A549 (cell line): ENCODE measurements at regions not wholly inside any gene's neighbourhood (a gene's known extent, or its start where the extent isn't known, plus 50 kb on each side); places are given as distances from the start of the nearest gene placed in this dataset.
A peak's percentile ranks its signal among the peaks of the same experiment; 100 is the strongest.

Source experiments
- ATAC-seq, 2 experiments: fragments of 200-7000 bp in 1 of 2; fragments of >200 bp in 1 of 2; cut with Nextera tagmentation in 1 of 2; cut with Tn5 transposase in 1 of 2; 3 replicates each; pipeline versions ENCODE4 v1.8.0 to v1.9.1; 2018 to 2020; ENCODE audit warnings: mild to moderate bottlenecking in 1 of 2, moderate library complexity in 1 of 2
- CTCF ChIA-PET: fragments of 300-600 bp; sonication (Branson Sonifier 250); formaldehyde crosslinking; extraction: SDS; loops from one replicate; lab custom pipeline; 2021; ENCODE audit warnings: antibody characterized with exemption, inconsistent platforms; lab: Yijun Ruan, JAX
- POLR2A ChIA-PET: fragments of 350-600 bp; formaldehyde crosslinking; extraction: SDS; loops from one replicate; lab custom pipeline; 2021; ENCODE audit warnings: antibody characterized with exemption, inconsistent platforms; lab: Yijun Ruan, JAX
- DNase-seq, 2 experiments: peaks; one replicate each; pipeline versions ENCODE4 v3.0.0 to v3.0.0-alpha.2; 2011 to 2016; ENCODE audit warnings: low read depth in 1 of 2, low spot score in 1 of 2
- FAIRE-seq: peaks from 2 replicates; lab custom pipeline; 2011; peaks lifted over from hg19 to GRCh38; lab: Jason Lieb, UNC
- H3K27ac ChIP-seq, 2 experiments: fragments of >200 bp; sonication (Bioruptor Twin); formaldehyde crosslinking; 3 replicates each; pipeline ENCODE4 v1.5.1; 2016 to 2017
- H3K4me1 ChIP-seq: fragments of >200 bp; sonication (Bioruptor Twin); formaldehyde crosslinking; 3 replicates; pipeline ENCODE4 v1.6.1; 2016
- H3K4me2 ChIP-seq: fragments of >200 bp; sonication (Bioruptor Twin); formaldehyde crosslinking; 3 replicates; pipeline ENCODE4 v1.6.1; 2016
- H3K4me3 ChIP-seq: fragments of >200 bp; sonication (Bioruptor Twin); formaldehyde crosslinking; 3 replicates; pipeline ENCODE4 v1.5.1; 2016
- H3K9me3 ChIP-seq: fragments of >200 bp; sonication (Bioruptor Twin); formaldehyde crosslinking; 3 replicates; pipeline ENCODE4 v1.6.1; 2016
- CHD4 ChIP-seq: fragments of 200-600 bp; sonication (generic); IDR thresholded peaks from 2 replicates; pipeline ENCODE4 v1.6.1; 2016; ENCODE audit warnings: antibody characterized with exemption, mild to moderate bottlenecking, borderline replicate concordance
- CTCF ChIP-seq: fragments of >200 bp; sonication (Bioruptor Twin); formaldehyde crosslinking; IDR thresholded peaks from 3 replicates; pipeline ENCODE4 v1.5.1; 2016
- HDAC2 ChIP-seq: fragments of 200-600 bp; sonication (generic); IDR thresholded peaks from 2 replicates; pipeline ENCODE4 v1.6.1; 2016
- HOXA7 ChIP-seq: fragments of 250-450 bp; sonication (Bioruptor Pico); IDR thresholded peaks from 2 replicates; pipeline ENCODE4 v1.5.0; 2020; ENCODE audit warnings: mild to moderate bottlenecking, moderate library complexity
- JUNB ChIP-seq: fragments of >200 bp; sonication (Bioruptor Twin); formaldehyde crosslinking; IDR thresholded peaks from 2 replicates; pipeline ENCODE4 v1.6.1; 2016
- MAFK ChIP-seq: fragments of 450-650 bp; IDR thresholded peaks from 2 replicates; pipeline ENCODE4 v1.6.1; 2014; ENCODE audit not compliant: partially characterized antibody
- MAZ ChIP-seq: fragments of 150-350 bp; IDR thresholded peaks from 2 replicates; pipeline ENCODE4 v1.6.1; 2014; ENCODE audit warnings: antibody characterized with exemption, low read depth, low read length, borderline replicate concordance
- NFE2L2 ChIP-seq: fragments of 150-350 bp; conservative IDR thresholded peaks from 2 replicates; pipeline ENCODE4 v1.6.1; 2014; ENCODE audit warnings: low read length
- NPAS2 ChIP-seq: fragments of 250-450 bp; sonication (Bioruptor Pico); IDR thresholded peaks from 2 replicates; pipeline ENCODE4 v1.8.0; 2022; ENCODE audit warnings: mild to moderate bottlenecking, moderate library complexity, borderline replicate concordance
- RAD21 ChIP-seq, 2 experiments: fragments of >200 bp in 1 of 2; sonication (Bioruptor Twin) in 1 of 2; formaldehyde crosslinking in 1 of 2; IDR thresholded peaks in 1 of 2; conservative IDR thresholded peaks in 1 of 2; 2 replicates in 1 of 2; 3 replicates in 1 of 2; pipeline ENCODE4 v1.6.1; 2012 to 2018; ENCODE audit warnings: inconsistent platforms in 1 of 2
- SMC3 ChIP-seq: fragments of >200 bp; sonication (Bioruptor Twin); formaldehyde crosslinking; IDR thresholded peaks from 3 replicates; pipeline ENCODE4 v1.6.1; 2018; ENCODE audit warnings: inconsistent platforms
- USF2 ChIP-seq: fragments of 450-650 bp; IDR thresholded peaks from 2 replicates; pipeline ENCODE4 v1.6.1; 2014; ENCODE audit warnings: antibody characterized with exemption
- ZFP36 ChIP-seq: fragments of 450-650 bp; IDR thresholded peaks from 2 replicates; pipeline ENCODE4 v1.6.1; 2014; ENCODE audit warnings: borderline replicate concordance; ENCODE audit not compliant: partially characterized antibody
- ZNF302 ChIP-seq: fragments of 250-450 bp; sonication (Bioruptor Pico); IDR thresholded peaks from 2 replicates; pipeline ENCODE4 v1.9.0; 2021; ENCODE audit warnings: inconsistent platforms, mild to moderate bottlenecking, moderate library complexity
- WGBS: methylation state at CpG from one replicate; pipeline ENCODE4 v1.1.6; 2017; ENCODE audit errors: missing lambda C conversion rate; 5-methylcytosine and 5-hydroxymethylcytosine counted together

- 24% methylated on average over 14 of the region's 15 CpGs for WGBS
- CTCF ChIA-PET, result interaction anchor here (0.6 to 3.7 kb wide), 36 partner anchors 9 to 453 kb away, joined by 3 to 24 read pairs (median 4); partner anchors contain the start of gene PPP1R3C
- DNase-seq, result peak; percentile 22 to 72
- POLR2A ChIA-PET, result interaction anchor here (0.6 kb wide), 1 partner anchor 874 kb away, joined by 3 read pairs; the partner anchor contains the start of gene RPP30
- Histone ChIP-seq H3K4me1 (peaks cover 5% of the 10 kb centered on the region; the same call in 1 of the 3 replicates), H3K27ac (peak overlapping the region; percentile 43 to 61; a peak in 5 of 6 replicates), H3K9me3 (no peaks in the 10 kb centered on the region), H3K4me2 (peak overlapping the region; percentile 74), H3K4me3 (peak overlapping the region; percentile 28; the same call in 2 of the 3 replicates)
- no peak for FAIRE-seq
- peak; percentile 99 to 100 for ATAC-seq
- TF ChIP-seq CTCF, result peak; percentile 65
- peak; percentile 78 for TF ChIP-seq SMC3
- TF ChIP-seq RAD21 (conservative IDR thresholded peaks at IDR 0.05 in 1 of 2, IDR thresholded peaks at IDR 0.05 in 1 of 2), result peak; percentile 88 to 90
- no peak for TF ChIP-seq HDAC2
These were observed 53.0 kb upstream of the TNKS2 start for GRCh38 chr10:91745090-91745831.

- DNase-seq (no peak), FAIRE-seq (no peak), ATAC-seq (no peak)
- POLR2A ChIA-PET, result no interaction called here
- H3K4me3 ChIP-seq, result no peak overlapping the region
- WGBS, result 82% methylated on average over 1 of the region's 1 CpG
- H3K27ac ChIP-seq, result no peak overlapping the region
- H3K4me1 ChIP-seq, result 0 out of 3 replicates have a peak, but pooled peaks cover 5% of the 10 kb centered on the region
- no peak overlapping the region for H3K4me2 ChIP-seq
- H3K9me3 ChIP-seq, result no peaks in the 10 kb centered on the region
- no peak for TF ChIP-seq NPAS2 (CRISPR knock-in tag)
- no peak for TF ChIP-seq NFE2L2
- TF ChIP-seq HDAC2, result no peak
- peak; percentile 76 for TF ChIP-seq MAFK
- no peak for TF ChIP-seq HOXA7
- TF ChIP-seq RAD21 (conservative IDR thresholded peaks at IDR 0.05 in 1 of 2, IDR thresholded peaks at IDR 0.05 in 1 of 2), result no peak
- CTCF ChIA-PET, result interaction anchor here (0.5 to 3.7 kb wide), 7 partner anchors 90 to 353 kb away, joined by 3 to 24 read pairs (median 4); no protein-coding TSS in a partner anchor
These were observed 54.8 kb upstream of the TNKS2 start for GRCh38 chr10:91743465-91743864.

- H3K27ac ChIP-seq, result no peak overlapping the region
- no peak for TF ChIP-seq ZNF302 (CRISPR knock-in tag)
- TF ChIP-seq CTCF, result no peak
- TF ChIP-seq ZFP36, result no peak
- no peak for TF ChIP-seq HOXA7
- no peak for TF ChIP-seq JUNB
- no peak for TF ChIP-seq RAD21 (conservative IDR thresholded peaks at IDR 0.05 in 1 of 2, IDR thresholded peaks at IDR 0.05 in 1 of 2)
- TF ChIP-seq USF2, result no peak
- TF ChIP-seq CHD4, result no peak
- no peak for TF ChIP-seq MAZ
- 0 out of 3 replicates have a peak, but pooled peaks cover 2% of the 10 kb centered on the region for H3K9me3 ChIP-seq
- ChIA-PET CTCF (interaction anchor here (1.1 to 1.2 kb wide), 2 partner anchors 98 to 109 kb away, joined by 3 to 6 read pairs; no protein-coding TSS in a partner anchor), POLR2A (no interaction called here)
- 0 out of 3 replicates have a peak, but pooled peaks cover 5% of the 10 kb centered on the region for H3K4me1 ChIP-seq
- H3K4me3 ChIP-seq, result no peak overlapping the region
- H3K4me2 ChIP-seq, result no peak overlapping the region
- ATAC-seq (no peak), FAIRE-seq (no peak), DNase-seq (no peak)
- WGBS, result 35% methylated on average over 1 of the region's 1 CpG
These were observed 56.0 kb upstream of the TNKS2 start for GRCh38 chr10:91742229-91742628.
